Endothelial cell of umbilical vein (primary cell): ENCODE measurements at regions not wholly inside any gene's neighbourhood (a gene's known extent, or its start where the extent isn't known, plus 50 kb on each side); places are given as distances from the start of the nearest gene placed in this dataset.

Experiments used
- BruUV-seq: library from RNA; stranded (reverse); fragments of 400-500 nt; replicated peaks from 2 replicates; lab custom pipeline; 2021; lab: Mats Ljungman, UMichigan
- CTCF ChIA-PET: fragments of 300-600, 350-600 bp; sonication (Branson Sonifier 250); formaldehyde crosslinking; loops from one replicate; lab custom pipeline; 2021; ENCODE audit warnings: antibody characterized with exemption, inconsistent platforms; lab: Charles Lee
- POLR2A ChIA-PET: fragments of 300-600, 350-600 bp; sonication (Branson Sonifier 250); formaldehyde crosslinking; loops from one replicate; lab custom pipeline; 2021; ENCODE audit warnings: antibody characterized with exemption, inconsistent platforms; lab: Charles Lee
- DNase-seq: peaks from one replicate; pipeline ENCODE4 v3.0.0-alpha.2; 2011; ENCODE audit warnings: low read depth, low spot score
- FAIRE-seq: peaks from 2 replicates; lab custom pipeline; 2011; peaks lifted over from hg19 to GRCh38; lab: Jason Lieb, UNC
- H2AFZ ChIP-seq: 2 replicates; pipeline ENCODE4 v1.6.0; 2012; ENCODE audit warnings: low read depth, low read length, control low read depth, inconsistent platforms
- H3K27ac ChIP-seq: 2 replicates; pipeline ENCODE4 v1.5.1; 2011; ENCODE audit warnings: low read depth, mild to moderate bottlenecking, control low read depth, low read length, moderate library complexity; ENCODE audit not compliant: insufficient read depth
- H3K27me3 ChIP-seq, 2 experiments: 2 replicates each; pipeline versions ENCODE4 v1.6.0 to v1.6.1; 2011; ENCODE audit warnings: low read length in 2 of 2, mixed read lengths in 1 of 2; ENCODE audit not compliant: control insufficient read depth in 2 of 2, insufficient read depth in 2 of 2
- H3K36me3 ChIP-seq, 2 experiments: 2 replicates in 1 of 2; 3 replicates in 1 of 2; pipeline ENCODE4 v1.5.1; 2011; ENCODE audit warnings: low read length in 2 of 2, mild to moderate bottlenecking in 1 of 2, moderate library complexity in 1 of 2; ENCODE audit not compliant: control insufficient read depth in 2 of 2, insufficient read depth in 2 of 2; ENCODE audit errors: extremely low read depth in 1 of 2
- H3K4me1 ChIP-seq: 3 replicates; pipeline ENCODE4 v1.5.1; 2011; ENCODE audit warnings: mild to moderate bottlenecking, low read length; ENCODE audit not compliant: control insufficient read depth, insufficient read depth; ENCODE audit errors: extremely low read depth
- H3K4me2 ChIP-seq: 2 replicates; pipeline ENCODE4 v1.6.1; 2011; ENCODE audit warnings: low read length, control low read depth, mixed read lengths; ENCODE audit not compliant: insufficient read depth
- H3K4me3 ChIP-seq, 3 experiments: fragments of 200-600 bp in 1 of 3; sonication (generic), shearing (Covaris generic) in 1 of 3; replicated peaks in 1 of 3; 2 replicates each; pipeline ENCODE4 v1.5.1; 2011 to 2016; ENCODE audit warnings: control low read depth in 3 of 3, low read length in 3 of 3, mild to moderate bottlenecking in 2 of 3, inconsistent platforms in 1 of 3, low read depth in 1 of 3, moderate library complexity in 1 of 3; ENCODE audit not compliant: insufficient read depth in 1 of 3
- H3K79me2 ChIP-seq: 2 replicates; pipeline ENCODE4 v1.6.0; 2012; ENCODE audit warnings: low read length, inconsistent platforms; ENCODE audit not compliant: control insufficient read depth, insufficient read depth
- H3K9ac ChIP-seq: replicated peaks from 2 replicates; pipeline ENCODE3; 2011; ENCODE audit warnings: low read length, control low read depth; ENCODE audit not compliant: insufficient read depth; ENCODE audit errors: extremely low read depth
- H3K9me1 ChIP-seq: replicated peaks from 3 replicates; pipeline ENCODE4 v1.6.0; 2011; ENCODE audit warnings: mild to moderate bottlenecking, low read length; ENCODE audit not compliant: control insufficient read depth, insufficient read depth; ENCODE audit errors: extremely low read depth
- H3K9me3 ChIP-seq: replicated peaks from 2 replicates; pipeline ENCODE4 v1.5.1; 2012; ENCODE audit warnings: low read length, inconsistent platforms; ENCODE audit not compliant: control insufficient read depth, insufficient read depth
- H4K20me1 ChIP-seq: replicated peaks from 2 replicates; pipeline ENCODE3; 2011; ENCODE audit warnings: mild to moderate bottlenecking, low read length; ENCODE audit not compliant: control insufficient read depth, insufficient read depth; ENCODE audit errors: extremely low read depth
- CTCF ChIP-seq, 2 donors: IDR thresholded peaks; 1 replicate in 1 of 2; 2 replicates in 1 of 2; pipeline ENCODE4 v1.5.1; 2011; ENCODE audit warnings: low read length in 2 of 2, mild to moderate bottlenecking in 2 of 2, moderate library complexity in 2 of 2, control low read depth in 1 of 2, inconsistent platforms in 1 of 2, low read depth in 1 of 2; ENCODE audit not compliant: insufficient read depth in 1 of 2; ENCODE audit errors: extremely low read depth in 1 of 2
- EZH2 ChIP-seq: IDR thresholded peaks from 2 replicates; pipeline ENCODE4 v1.6.1; 2012; ENCODE audit warnings: borderline replicate concordance, low read depth, mild to moderate bottlenecking, moderate library complexity, low read length, inconsistent platforms; ENCODE audit not compliant: severe bottlenecking
- FOS ChIP-seq: IDR thresholded peaks from 2 replicates; pipeline ENCODE4 v1.6.1; 2011; ENCODE audit warnings: mild to moderate bottlenecking, low read length, moderate library complexity, borderline replicate concordance; ENCODE audit not compliant: insufficient read depth
- GATA2 ChIP-seq: IDR thresholded peaks from 2 replicates; pipeline ENCODE4 v1.7.0; 2011; ENCODE audit warnings: low read depth, mild to moderate bottlenecking, moderate library complexity, mixed read lengths, low read length; ENCODE audit not compliant: insufficient read length, insufficient read depth
- JUN ChIP-seq: IDR thresholded peaks from 2 replicates; pipeline ENCODE4 v1.6.1; 2011; ENCODE audit warnings: borderline replicate concordance, low read depth; ENCODE audit not compliant: insufficient read length, insufficient read depth
- MAX ChIP-seq: IDR thresholded peaks from 2 replicates; pipeline ENCODE4 v1.6.1; 2011; ENCODE audit not compliant: insufficient read depth, insufficient read length
- MYC ChIP-seq: IDR thresholded peaks from one replicate; pipeline ENCODE4 v1.6.1; 2011; ENCODE audit warnings: mild to moderate bottlenecking, low read depth, low read length
- POLR2A ChIP-seq: IDR thresholded peaks from 2 replicates; pipeline ENCODE4 v1.6.1; 2012; ENCODE audit warnings: low read depth, mild to moderate bottlenecking, control low read depth, low read length
- POLR2AphosphoS5 ChIP-seq: IDR thresholded peaks from 2 replicates; pipeline ENCODE4 v1.6.1; 2012; ENCODE audit warnings: low read depth, mild to moderate bottlenecking, control low read depth, low read length, moderate library complexity; ENCODE audit not compliant: insufficient read depth
- dilution Hi-C: fragments of 300-500 bp; cut with MboI; formaldehyde crosslinking; loops from one replicate; pipeline ENCODE4 v1.15.0; 2019; ENCODE audit warnings: low sequenced_read_pairs; ENCODE audit not compliant: extremely low pct_ligation_motif_present
- intact Hi-C: fragments of 100-400 bp; cut with micrococcal nuclease; formaldehyde crosslinking; loops from one replicate; pipeline ENCODE4 v1.10.0; 2022

DNA sequence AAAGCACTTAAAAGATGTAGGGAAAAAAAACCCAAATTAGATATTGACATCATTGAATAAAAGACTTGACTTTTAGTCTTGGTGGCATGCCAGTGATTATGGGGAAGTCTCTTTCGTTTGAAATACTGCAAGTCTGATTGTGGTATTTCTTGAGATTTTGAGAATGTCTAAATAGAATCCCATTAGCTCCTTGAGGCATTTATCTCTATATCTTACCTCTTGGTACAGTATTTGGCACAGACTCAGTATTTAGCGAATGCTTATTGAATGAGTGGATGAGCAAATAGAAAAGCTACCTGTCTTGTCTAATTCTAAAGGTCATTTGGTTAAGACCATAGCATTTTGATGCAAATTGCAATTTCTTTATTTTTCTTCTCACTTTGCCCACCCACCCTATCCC, 156.5 kb downstream of the TFAP2B start:
- TF ChIP-seq MAX: no peak
- no peak for TF ChIP-seq FOS
- TF ChIP-seq EZH2: no peak
- TF ChIP-seq POLR2AphosphoS5: no peak
- TF ChIP-seq GATA2: no peak
- no peak for TF ChIP-seq POLR2A
- TF ChIP-seq JUN: no peak
- TF ChIP-seq MYC: no peak
- no peak for TF ChIP-seq CTCF (IDR thresholded peaks at IDR 0.05; ENCODE audit: extremely low read depth in 1 of 2, insufficient read depth in 1 of 2, low read depth in 1 of 2, low read length in 2 of 2)
- Histone ChIP-seq H3K9me1 (no peaks in the 10 kb centered on the region), H3K27ac (no peak overlapping the region), H3K9ac (no peak overlapping the region), H3K4me1 (no peaks in the 10 kb centered on the region), H2AFZ (no peak overlapping the region), H3K27me3 (no peaks in the 10 kb centered on the region), H3K4me3 (no peak overlapping the region), H3K79me2 (no peaks in the 10 kb centered on the region), H3K36me3 (no peaks in the 10 kb centered on the region), H3K9me3 (no peaks in the 10 kb centered on the region), H4K20me1 (no peaks in the 10 kb centered on the region), H3K4me2 (no peak overlapping the region)
- POLR2A ChIA-PET: no interaction called here
- dilution Hi-C loops (no loop called here), intact Hi-C loops (no loop called here)
- no peak for FAIRE-seq
- CTCF ChIA-PET: no interaction called here
- DNase-seq: no peak
- no TSS peak for BruUV-seq
